ENCODE measurements at regions not wholly inside any gene's neighbourhood (a gene's known extent, or its start where the extent isn't known, plus 50 kb on each side); places are given as distances from the start of the nearest gene placed in this dataset.

DNA sequence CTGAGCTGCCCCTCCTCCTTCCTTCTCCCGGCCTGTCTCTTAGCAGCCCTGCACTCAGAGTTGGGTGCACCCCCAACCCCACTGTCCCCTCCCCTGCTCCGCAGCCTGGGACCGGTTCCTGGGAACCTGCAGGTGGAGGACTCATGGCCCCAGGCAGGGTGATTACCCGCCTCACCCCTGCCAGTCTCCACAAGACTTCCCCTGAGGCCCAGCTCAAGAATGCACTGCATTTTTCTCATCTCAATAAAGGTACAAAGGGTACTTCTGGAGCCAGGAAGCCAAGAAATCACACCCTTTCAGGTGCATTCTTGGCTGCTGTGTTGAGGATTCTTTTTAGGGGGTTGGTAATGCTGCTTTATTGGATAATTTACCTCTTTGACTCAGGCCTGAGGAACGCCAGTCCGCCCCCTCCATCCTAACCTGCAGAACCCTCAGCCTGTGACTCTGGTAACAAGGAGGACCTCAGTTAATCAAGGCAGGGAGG is 126.3 kb upstream of the TMPRSS2 start:
- Histone ChIP-seq H3K4me3 (replicated peaks; ENCODE audit: insufficient read depth, low read length) (no peak overlapping the region), H3K27me3 (ENCODE audit: insufficient read depth, poor library complexity, severe bottlenecking) (no peaks in the 10 kb centered on the region), H3K27ac (replicated peaks) (no peak overlapping the region)
- TF ChIP-seq GABPA (IDR thresholded peaks at IDR 0.05; ENCODE audit: low read depth) (no peak), SPI1 (IDR thresholded peaks at IDR 0.05; ENCODE audit: borderline replicate concordance, low read depth) (no peak), POLR2AphosphoS5 (IDR thresholded peaks at IDR 0.05; ENCODE audit: low read depth) (no peak)
- TF ChIP-seq, protein P1, sequence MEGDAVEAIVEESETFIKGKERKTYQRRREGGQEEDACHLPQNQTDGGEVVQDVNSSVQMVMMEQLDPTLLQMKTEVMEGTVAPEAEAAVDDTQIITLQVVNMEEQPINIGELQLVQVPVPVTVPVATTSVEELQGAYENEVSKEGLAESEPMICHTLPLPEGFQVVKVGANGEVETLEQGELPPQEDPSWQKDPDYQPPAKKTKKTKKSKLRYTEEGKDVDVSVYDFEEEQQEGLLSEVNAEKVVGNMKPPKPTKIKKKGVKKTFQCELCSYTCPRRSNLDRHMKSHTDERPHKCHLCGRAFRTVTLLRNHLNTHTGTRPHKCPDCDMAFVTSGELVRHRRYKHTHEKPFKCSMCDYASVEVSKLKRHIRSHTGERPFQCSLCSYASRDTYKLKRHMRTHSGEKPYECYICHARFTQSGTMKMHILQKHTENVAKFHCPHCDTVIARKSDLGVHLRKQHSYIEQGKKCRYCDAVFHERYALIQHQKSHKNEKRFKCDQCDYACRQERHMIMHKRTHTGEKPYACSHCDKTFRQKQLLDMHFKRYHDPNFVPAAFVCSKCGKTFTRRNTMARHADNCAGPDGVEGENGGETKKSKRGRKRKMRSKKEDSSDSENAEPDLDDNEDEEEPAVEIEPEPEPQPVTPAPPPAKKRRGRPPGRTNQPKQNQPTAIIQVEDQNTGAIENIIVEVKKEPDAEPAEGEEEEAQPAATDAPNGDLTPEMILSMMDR (IDR thresholded peaks at IDR 0.05; ENCODE audit: insufficient read depth, low read length): no peak
- TF ChIP-seq, protein P2, sequence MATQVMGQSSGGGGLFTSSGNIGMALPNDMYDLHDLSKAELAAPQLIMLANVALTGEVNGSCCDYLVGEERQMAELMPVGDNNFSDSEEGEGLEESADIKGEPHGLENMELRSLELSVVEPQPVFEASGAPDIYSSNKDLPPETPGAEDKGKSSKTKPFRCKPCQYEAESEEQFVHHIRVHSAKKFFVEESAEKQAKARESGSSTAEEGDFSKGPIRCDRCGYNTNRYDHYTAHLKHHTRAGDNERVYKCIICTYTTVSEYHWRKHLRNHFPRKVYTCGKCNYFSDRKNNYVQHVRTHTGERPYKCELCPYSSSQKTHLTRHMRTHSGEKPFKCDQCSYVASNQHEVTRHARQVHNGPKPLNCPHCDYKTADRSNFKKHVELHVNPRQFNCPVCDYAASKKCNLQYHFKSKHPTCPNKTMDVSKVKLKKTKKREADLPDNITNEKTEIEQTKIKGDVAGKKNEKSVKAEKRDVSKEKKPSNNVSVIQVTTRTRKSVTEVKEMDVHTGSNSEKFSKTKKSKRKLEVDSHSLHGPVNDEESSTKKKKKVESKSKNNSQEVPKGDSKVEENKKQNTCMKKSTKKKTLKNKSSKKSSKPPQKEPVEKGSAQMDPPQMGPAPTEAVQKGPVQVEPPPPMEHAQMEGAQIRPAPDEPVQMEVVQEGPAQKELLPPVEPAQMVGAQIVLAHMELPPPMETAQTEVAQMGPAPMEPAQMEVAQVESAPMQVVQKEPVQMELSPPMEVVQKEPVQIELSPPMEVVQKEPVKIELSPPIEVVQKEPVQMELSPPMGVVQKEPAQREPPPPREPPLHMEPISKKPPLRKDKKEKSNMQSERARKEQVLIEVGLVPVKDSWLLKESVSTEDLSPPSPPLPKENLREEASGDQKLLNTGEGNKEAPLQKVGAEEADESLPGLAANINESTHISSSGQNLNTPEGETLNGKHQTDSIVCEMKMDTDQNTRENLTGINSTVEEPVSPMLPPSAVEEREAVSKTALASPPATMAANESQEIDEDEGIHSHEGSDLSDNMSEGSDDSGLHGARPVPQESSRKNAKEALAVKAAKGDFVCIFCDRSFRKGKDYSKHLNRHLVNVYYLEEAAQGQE (IDR thresholded peaks at IDR 0.05; ENCODE audit: insufficient replicate concordance, low read depth): no peak
- no peak for DNase-seq (ENCODE audit: low read depth in 1 of 2, low spot score in 1 of 2)

DNA sequence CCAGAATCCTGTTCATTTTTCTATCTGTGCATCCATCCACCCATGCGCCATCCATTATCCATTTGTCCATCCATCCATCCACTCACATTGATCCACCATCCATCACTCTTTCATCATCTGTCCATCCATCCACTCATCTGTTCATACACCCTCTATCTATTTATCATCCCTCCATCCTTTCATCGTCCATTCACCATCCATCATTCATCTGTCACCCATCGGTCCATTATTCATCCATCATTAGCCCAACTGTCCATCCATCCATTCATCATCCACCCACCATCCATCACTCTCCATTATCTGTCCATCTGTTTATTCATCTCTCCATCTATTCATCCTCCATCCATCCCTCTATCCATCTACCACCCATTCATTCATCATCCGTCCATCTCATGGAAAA is 125.7 kb upstream of the TMPRSS2 start:
- Histone ChIP-seq H3K4me3 (replicated peaks; ENCODE audit: insufficient read depth, low read length) (no peak overlapping the region), H3K27ac (replicated peaks) (no peak overlapping the region), H3K27me3 (ENCODE audit: insufficient read depth, poor library complexity, severe bottlenecking) (no peaks in the 10 kb centered on the region)
- TF ChIP-seq, protein P2 (IDR thresholded peaks at IDR 0.05; ENCODE audit: insufficient replicate concordance, low read depth): no peak
- no peak for TF ChIP-seq POLR2AphosphoS5 (IDR thresholded peaks at IDR 0.05; ENCODE audit: low read depth)
- no peak for TF ChIP-seq SPI1 (IDR thresholded peaks at IDR 0.05; ENCODE audit: borderline replicate concordance, low read depth)
- TF ChIP-seq GABPA (IDR thresholded peaks at IDR 0.05; ENCODE audit: low read depth): no peak
- TF ChIP-seq, protein P1 (IDR thresholded peaks at IDR 0.05; ENCODE audit: insufficient read depth, low read length): no peak
- no peak for DNase-seq (ENCODE audit: low read depth in 1 of 2, low spot score in 1 of 2)

DNA sequence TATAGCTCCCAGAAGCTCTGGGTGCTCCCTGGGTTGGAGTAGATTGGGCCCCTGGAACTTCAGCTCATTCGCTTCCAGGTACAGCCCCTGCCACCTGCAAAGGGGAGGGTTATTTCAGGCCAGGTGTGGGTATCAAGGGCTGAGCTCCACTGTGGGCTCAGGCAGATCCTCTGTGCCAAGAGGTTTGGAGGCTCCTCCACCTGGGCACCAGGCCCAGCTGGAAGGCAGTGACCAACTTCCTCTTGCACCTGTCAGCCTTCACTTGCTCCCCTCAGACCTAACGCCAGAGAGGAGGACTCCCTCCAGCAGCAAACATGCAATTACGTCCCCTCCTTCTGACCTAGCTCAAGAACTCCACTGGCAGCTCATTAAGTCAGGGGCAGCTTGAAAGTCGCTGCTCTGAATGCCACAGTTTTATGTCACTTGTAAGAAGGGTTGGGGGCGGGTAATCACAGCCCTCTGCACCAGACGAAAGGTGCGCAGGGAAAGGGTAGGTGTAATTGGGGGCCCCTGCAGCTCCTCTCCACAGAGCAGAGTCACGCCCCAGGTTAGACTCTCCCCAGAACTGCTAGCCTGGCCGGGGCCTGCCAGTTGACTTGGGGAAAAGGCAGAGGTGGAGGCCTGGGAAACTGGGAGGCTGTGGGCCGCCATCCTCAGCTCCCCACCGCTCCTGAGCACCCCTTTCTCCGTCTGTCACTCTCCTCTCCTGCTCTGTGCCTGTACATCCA is 125.0 kb upstream of the TMPRSS2 start:
- Histone ChIP-seq H3K27ac (replicated peaks) (no peak overlapping the region), H3K27me3 (ENCODE audit: insufficient read depth, poor library complexity, severe bottlenecking) (no peaks in the 10 kb centered on the region), H3K4me3 (replicated peaks; ENCODE audit: insufficient read depth, low read length) (no peak overlapping the region)
- DNase-seq (ENCODE audit: low read depth in 1 of 2, low spot score in 1 of 2): no peak
- TF ChIP-seq, protein P1 (IDR thresholded peaks at IDR 0.05; ENCODE audit: insufficient read depth, low read length): no peak
- TF ChIP-seq, protein P2 (IDR thresholded peaks at IDR 0.05; ENCODE audit: insufficient replicate concordance, low read depth): no peak
- TF ChIP-seq POLR2AphosphoS5 (IDR thresholded peaks at IDR 0.05; ENCODE audit: low read depth) (no peak), GABPA (IDR thresholded peaks at IDR 0.05; ENCODE audit: low read depth) (no peak), SPI1 (IDR thresholded peaks at IDR 0.05; ENCODE audit: borderline replicate concordance, low read depth) (no peak)
